ENCODE measurements at regions not wholly inside any gene's neighbourhood (a gene's known extent, or its start where the extent isn't known, plus 50 kb on each side); places are given as distances from the start of the nearest gene placed in this dataset.

DNA sequence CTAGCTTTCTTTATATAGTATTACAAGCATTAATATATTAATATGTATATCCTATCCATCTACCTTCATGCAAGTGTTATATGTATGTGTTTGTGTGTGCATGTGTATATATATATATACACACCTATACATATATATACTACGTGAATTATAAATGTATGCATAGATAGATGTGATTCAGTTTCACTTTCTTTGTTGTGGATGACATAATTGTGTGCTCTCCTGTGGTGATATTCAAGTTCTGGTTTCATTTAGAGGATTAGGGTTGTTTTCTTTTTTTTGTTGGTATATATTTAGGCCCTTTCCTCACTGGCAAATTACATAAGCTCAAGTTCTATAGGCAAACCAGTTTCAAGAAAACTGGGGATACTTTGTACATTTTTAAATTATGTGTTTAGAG, 225.7 kb upstream of the FANCL start:
- TF ChIP-seq POLR2A (IDR thresholded peaks at IDR 0.05) = no peak
- TF ChIP-seq, protein P1, sequence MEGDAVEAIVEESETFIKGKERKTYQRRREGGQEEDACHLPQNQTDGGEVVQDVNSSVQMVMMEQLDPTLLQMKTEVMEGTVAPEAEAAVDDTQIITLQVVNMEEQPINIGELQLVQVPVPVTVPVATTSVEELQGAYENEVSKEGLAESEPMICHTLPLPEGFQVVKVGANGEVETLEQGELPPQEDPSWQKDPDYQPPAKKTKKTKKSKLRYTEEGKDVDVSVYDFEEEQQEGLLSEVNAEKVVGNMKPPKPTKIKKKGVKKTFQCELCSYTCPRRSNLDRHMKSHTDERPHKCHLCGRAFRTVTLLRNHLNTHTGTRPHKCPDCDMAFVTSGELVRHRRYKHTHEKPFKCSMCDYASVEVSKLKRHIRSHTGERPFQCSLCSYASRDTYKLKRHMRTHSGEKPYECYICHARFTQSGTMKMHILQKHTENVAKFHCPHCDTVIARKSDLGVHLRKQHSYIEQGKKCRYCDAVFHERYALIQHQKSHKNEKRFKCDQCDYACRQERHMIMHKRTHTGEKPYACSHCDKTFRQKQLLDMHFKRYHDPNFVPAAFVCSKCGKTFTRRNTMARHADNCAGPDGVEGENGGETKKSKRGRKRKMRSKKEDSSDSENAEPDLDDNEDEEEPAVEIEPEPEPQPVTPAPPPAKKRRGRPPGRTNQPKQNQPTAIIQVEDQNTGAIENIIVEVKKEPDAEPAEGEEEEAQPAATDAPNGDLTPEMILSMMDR (IDR thresholded peaks at IDR 0.05) = no peak

Data from Peyer's patch (tissue), 4 donors.